ENCODE measurements at regions not wholly inside any gene's neighbourhood (a gene's known extent, or its start where the extent isn't known, plus 50 kb on each side); places are given as distances from the start of the nearest gene placed in this dataset.

DNA sequence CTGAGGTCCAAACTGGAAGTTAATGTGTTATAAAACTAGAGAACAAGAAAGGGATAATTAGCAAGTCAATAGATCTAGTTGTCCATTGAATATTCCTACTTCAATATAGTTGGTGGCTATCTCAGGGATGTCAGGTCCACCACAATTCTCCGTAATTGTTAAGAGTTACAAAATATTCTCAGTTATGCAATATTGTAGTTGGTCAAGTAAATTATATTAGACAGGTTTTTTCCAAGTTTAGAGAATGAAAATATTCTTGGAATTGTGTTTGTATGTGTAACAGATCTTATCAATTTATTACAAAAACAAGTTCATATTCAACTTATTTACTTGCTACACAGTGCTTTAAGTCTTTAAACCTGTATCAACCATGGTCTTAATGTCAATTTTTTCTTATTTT lies 547.4 kb downstream of the SPRY1 start:
- H3K4me2 ChIP-seq (ENCODE audit: low read length) = no peak overlapping the region
- no peaks in the 10 kb centered on the region for H3F3A ChIP-seq (ENCODE audit: control insufficient read depth, insufficient read depth)
- no peak overlapping the region for H3K4me3 ChIP-seq (ENCODE audit: low read length)
- no peak overlapping the region for H3K27ac ChIP-seq (ENCODE audit: low read depth, low read length)
- H3K27me3 ChIP-seq (ENCODE audit: control insufficient read depth, low read length) = no peaks in the 10 kb centered on the region
- H3K4me1 ChIP-seq (ENCODE audit: control insufficient read depth, low read length) = no peaks in the 10 kb centered on the region
- H3K79me2 ChIP-seq (ENCODE audit: control insufficient read depth, low read length) = no peaks in the 10 kb centered on the region
- H4K20me1 ChIP-seq (ENCODE audit: control insufficient read depth, insufficient read depth, low read depth, low read length) = no peaks in the 10 kb centered on the region
- H3K9me2 ChIP-seq (replicated peaks; ENCODE audit: control insufficient read depth, low read length) = no peaks in the 10 kb centered on the region
- no peaks in the 10 kb centered on the region for H3K9me3 ChIP-seq (ENCODE audit: control insufficient read depth, insufficient read depth, low read length)
- H3K36me3 ChIP-seq (ENCODE audit: control insufficient read depth, low read length) = no peaks in the 10 kb centered on the region
- TF ChIP-seq, protein P1, sequence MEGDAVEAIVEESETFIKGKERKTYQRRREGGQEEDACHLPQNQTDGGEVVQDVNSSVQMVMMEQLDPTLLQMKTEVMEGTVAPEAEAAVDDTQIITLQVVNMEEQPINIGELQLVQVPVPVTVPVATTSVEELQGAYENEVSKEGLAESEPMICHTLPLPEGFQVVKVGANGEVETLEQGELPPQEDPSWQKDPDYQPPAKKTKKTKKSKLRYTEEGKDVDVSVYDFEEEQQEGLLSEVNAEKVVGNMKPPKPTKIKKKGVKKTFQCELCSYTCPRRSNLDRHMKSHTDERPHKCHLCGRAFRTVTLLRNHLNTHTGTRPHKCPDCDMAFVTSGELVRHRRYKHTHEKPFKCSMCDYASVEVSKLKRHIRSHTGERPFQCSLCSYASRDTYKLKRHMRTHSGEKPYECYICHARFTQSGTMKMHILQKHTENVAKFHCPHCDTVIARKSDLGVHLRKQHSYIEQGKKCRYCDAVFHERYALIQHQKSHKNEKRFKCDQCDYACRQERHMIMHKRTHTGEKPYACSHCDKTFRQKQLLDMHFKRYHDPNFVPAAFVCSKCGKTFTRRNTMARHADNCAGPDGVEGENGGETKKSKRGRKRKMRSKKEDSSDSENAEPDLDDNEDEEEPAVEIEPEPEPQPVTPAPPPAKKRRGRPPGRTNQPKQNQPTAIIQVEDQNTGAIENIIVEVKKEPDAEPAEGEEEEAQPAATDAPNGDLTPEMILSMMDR (IDR thresholded peaks at IDR 0.05; ENCODE audit: low read depth, low read length, poor library complexity, severe bottlenecking) = no peak
- no peak for TF ChIP-seq EZH2phosphoT487 (IDR thresholded peaks at IDR 0.05; ENCODE audit: borderline replicate concordance, low read length)

DNA sequence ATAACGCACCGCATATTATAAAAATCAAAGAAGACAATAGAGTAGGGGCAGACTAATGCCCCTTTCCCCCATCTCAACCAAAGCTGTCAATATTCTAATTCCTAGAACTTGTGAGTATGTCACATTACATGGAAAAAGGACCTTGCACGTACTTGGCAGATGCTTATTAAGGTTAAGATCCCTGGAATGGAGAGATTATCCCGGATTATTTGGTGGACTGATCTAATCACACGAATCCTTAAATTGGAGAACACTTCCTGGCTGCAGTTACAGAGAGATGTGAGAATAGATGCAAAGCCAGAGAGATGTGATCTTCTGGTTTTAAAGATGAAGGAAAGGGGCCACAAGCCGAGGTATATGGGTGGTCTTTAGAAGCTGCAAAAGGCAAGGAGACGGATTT lies 548.7 kb downstream of the SPRY1 start:
- Histone ChIP-seq H3K79me2 (ENCODE audit: control insufficient read depth, low read length) (no peaks in the 10 kb centered on the region), H3K9me2 (replicated peaks; ENCODE audit: control insufficient read depth, low read length) (no peaks in the 10 kb centered on the region), H3K27me3 (ENCODE audit: control insufficient read depth, low read length) (no peaks in the 10 kb centered on the region), H4K20me1 (ENCODE audit: control insufficient read depth, insufficient read depth, low read depth, low read length) (no peaks in the 10 kb centered on the region), H3K36me3 (ENCODE audit: control insufficient read depth, low read length) (no peaks in the 10 kb centered on the region), H3K9me3 (ENCODE audit: control insufficient read depth, insufficient read depth, low read length) (no peaks in the 10 kb centered on the region), H3K4me3 (ENCODE audit: low read length) (no peak overlapping the region), H3K4me1 (ENCODE audit: control insufficient read depth, low read length) (no peaks in the 10 kb centered on the region), H3K27ac (ENCODE audit: low read depth, low read length) (no peak overlapping the region), H3F3A (ENCODE audit: control insufficient read depth, insufficient read depth) (no peaks in the 10 kb centered on the region), H3K4me2 (ENCODE audit: low read length) (no peak overlapping the region)
- no peak for TF ChIP-seq EZH2phosphoT487 (IDR thresholded peaks at IDR 0.05; ENCODE audit: borderline replicate concordance, low read length)
- TF ChIP-seq, protein P1 (IDR thresholded peaks at IDR 0.05; ENCODE audit: low read depth, low read length, poor library complexity, severe bottlenecking) = no peak

DNA sequence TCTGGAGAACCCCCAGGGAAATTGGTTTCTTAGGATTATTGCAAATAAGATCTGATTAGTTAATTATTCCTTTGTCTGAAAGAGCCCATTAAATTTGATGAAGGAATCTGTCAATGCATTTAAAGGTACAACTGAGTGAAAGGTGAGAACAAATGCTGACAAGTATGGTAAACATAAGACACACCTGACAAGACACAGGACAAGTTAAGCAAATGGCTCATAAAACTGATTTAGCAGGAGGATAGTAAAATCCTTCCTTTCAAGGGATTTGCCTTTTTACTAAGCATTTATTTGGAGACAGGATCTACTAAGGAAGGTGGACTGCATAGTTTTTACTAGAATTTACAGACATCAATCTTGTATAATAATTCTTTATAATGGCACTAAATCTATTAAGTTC lies 553.9 kb downstream of the SPRY1 start:
- Histone ChIP-seq H3K9me3 (ENCODE audit: control insufficient read depth, insufficient read depth, low read length) (no peaks in the 10 kb centered on the region), H3K9me2 (replicated peaks; ENCODE audit: control insufficient read depth, low read length) (no peaks in the 10 kb centered on the region), H3K79me2 (ENCODE audit: control insufficient read depth, low read length) (no peaks in the 10 kb centered on the region), H3K27me3 (ENCODE audit: control insufficient read depth, low read length) (no peaks in the 10 kb centered on the region), H3K27ac (ENCODE audit: low read depth, low read length) (no peak overlapping the region), H4K20me1 (ENCODE audit: control insufficient read depth, insufficient read depth, low read depth, low read length) (no peaks in the 10 kb centered on the region), H3F3A (ENCODE audit: control insufficient read depth, insufficient read depth) (no peaks in the 10 kb centered on the region), H3K4me3 (ENCODE audit: low read length) (no peak overlapping the region), H3K4me2 (ENCODE audit: low read length) (no peak overlapping the region), H3K36me3 (ENCODE audit: control insufficient read depth, low read length) (no peaks in the 10 kb centered on the region), H3K4me1 (ENCODE audit: control insufficient read depth, low read length) (no peaks in the 10 kb centered on the region)
- TF ChIP-seq, protein P1 (IDR thresholded peaks at IDR 0.05; ENCODE audit: low read depth, low read length, poor library complexity, severe bottlenecking) = no peak
- TF ChIP-seq EZH2phosphoT487 (IDR thresholded peaks at IDR 0.05; ENCODE audit: borderline replicate concordance, low read length) = no peak

Measured in DOHH2 (cell line).